K562 (cell line): ENCODE measurements at regions not wholly inside any gene's neighbourhood (a gene's known extent, or its start where the extent isn't known, plus 50 kb on each side); places are given as distances from the start of the nearest gene placed in this dataset.

Experiments used
- ATAC-seq: fragments of 200-7000 bp; cut with Tn5 transposase; 3 replicates; pipeline ENCODE4 v1.9.1; 2020; ENCODE audit warnings: moderate library complexity
- BruUV-seq: library from RNA; stranded (reverse); fragments of 400-500 nt; replicated peaks from 2 replicates; lab custom pipeline; 2021; lab: Mats Ljungman, UMichigan
- CTCF ChIA-PET: fragments of 300-600 bp; formaldehyde crosslinking; extraction: SDS; loops from one replicate; lab custom pipeline; 2021; ENCODE audit warnings: low intra/inter-chr PET ratio; lab: Yijun Ruan, JAX
- POLR2A ChIA-PET: fragments of 300-600, 350-650 bp; sonication (Branson Sonifier 250); formaldehyde crosslinking; extraction: SDS; loops from one replicate; lab custom pipeline; 2021; ENCODE audit warnings: antibody characterized with exemption, inconsistent platforms; lab: Yijun Ruan, JAX
- DNase-seq, 4 experiments: peaks; one replicate each; pipeline versions ENCODE4 v3.0.0 to v3.0.0-alpha.2; 2011 to 2018; ENCODE audit warnings: low spot score in 3 of 4, mixed read lengths in 3 of 4; ENCODE audit errors: extremely low read depth in 1 of 4
- FAIRE-seq: peaks from 2 replicates; lab custom pipeline; 2011; peaks lifted over from hg19 to GRCh38; lab: Jason Lieb, UNC
- H2AFZ ChIP-seq: 2 replicates; pipeline ENCODE4 v1.6.0; 2011; ENCODE audit warnings: low read depth, low read length, control low read depth, inconsistent platforms
- H3K27ac ChIP-seq: fragments of 200-600 bp; 3 replicates; pipeline ENCODE4 v1.8.0; 2011; ENCODE audit warnings: low read depth, mild to moderate bottlenecking, control low read depth, inconsistent platforms, low read length, moderate library complexity, mixed read lengths; ENCODE audit errors: extremely low read depth
- H3K27me3 ChIP-seq, 2 experiments: fragments of 300-600 bp in 1 of 2; 2 replicates in 1 of 2; 3 replicates in 1 of 2; pipeline versions ENCODE4 v1.6.0 to v1.8.0; 2011; ENCODE audit warnings: inconsistent platforms in 2 of 2, low read length in 2 of 2, mild to moderate bottlenecking in 1 of 2, mixed read lengths in 1 of 2, moderate library complexity in 1 of 2; ENCODE audit not compliant: control insufficient read depth in 2 of 2, insufficient read depth in 2 of 2
- H3K36me3 ChIP-seq: fragments of 300-600 bp; 3 replicates; pipeline ENCODE4 v1.8.0; 2011; ENCODE audit warnings: mild to moderate bottlenecking, low read length, inconsistent platforms; ENCODE audit not compliant: control insufficient read depth, insufficient read depth
- H3K4me1 ChIP-seq, 2 experiments: fragments of 200-600 bp in 1 of 2; replicated peaks in 1 of 2; 2 replicates in 1 of 2; 3 replicates in 1 of 2; pipeline versions ENCODE4 v1.5.1 to v1.8.0; 2011; ENCODE audit warnings: inconsistent platforms in 2 of 2, low read length in 2 of 2, mild to moderate bottlenecking in 1 of 2, mixed read lengths in 1 of 2, moderate library complexity in 1 of 2; ENCODE audit not compliant: control insufficient read depth in 2 of 2, insufficient read depth in 2 of 2
- H3K4me2 ChIP-seq: 2 replicates; pipeline ENCODE4 v1.6.1; 2011; ENCODE audit warnings: low read length, control low read depth, inconsistent platforms, mixed read lengths; ENCODE audit not compliant: insufficient read depth
- H3K4me3 ChIP-seq: fragments of 200-600 bp; sonication (generic), shearing (Covaris generic); 2 replicates; pipeline ENCODE4 v1.5.1; 2016; ENCODE audit warnings: control low read depth, inconsistent platforms
- H3K79me2 ChIP-seq: fragments of 200-600 bp; 3 replicates; pipeline ENCODE4 v1.8.0; 2011; ENCODE audit warnings: low read length, inconsistent platforms; ENCODE audit not compliant: control insufficient read depth, insufficient read depth
- H3K9ac ChIP-seq, 2 experiments: 2 replicates each; pipeline versions ENCODE4 v1.6.0 to v1.6.1; 2011; ENCODE audit warnings: low read depth in 2 of 2, low read length in 2 of 2, control low read depth in 1 of 2, inconsistent platforms in 1 of 2, mild to moderate bottlenecking in 1 of 2, mixed read lengths in 1 of 2; ENCODE audit not compliant: insufficient read depth in 1 of 2
- H3K9me1 ChIP-seq: one replicate; pipeline ENCODE4 v1.6.0; 2011; ENCODE audit warnings: inconsistent platforms, mild to moderate bottlenecking, low read length, moderate library complexity; ENCODE audit not compliant: control insufficient read depth, insufficient read depth
- H3K9me3 ChIP-seq: replicated peaks from 2 replicates; pipeline ENCODE4 v1.5.1; 2011; ENCODE audit warnings: low read depth, low read length, inconsistent platforms; ENCODE audit not compliant: control insufficient read depth, insufficient read depth
- H4K20me1 ChIP-seq: replicated peaks from 2 replicates; pipeline ENCODE4 v1.6.1; 2011; ENCODE audit warnings: low read length, inconsistent platforms, mixed read lengths; ENCODE audit not compliant: control insufficient read depth, insufficient read depth
- ATF7 ChIP-seq: fragments of 450-650 bp; IDR thresholded peaks from 2 replicates; pipeline ENCODE4 v1.7.1; 2014; ENCODE audit warnings: mild to moderate bottlenecking, moderate library complexity
- BHLHE40 ChIP-seq: IDR thresholded peaks from 2 replicates; pipeline ENCODE4 v1.6.1; 2011; ENCODE audit warnings: low read length, improper control_type of control experiment
- JUNB ChIP-seq: fragments of 450-650 bp; formaldehyde crosslinking; conservative IDR thresholded peaks from 2 replicates; pipeline ENCODE4 v1.4.0; 2020; ENCODE audit warnings: mild to moderate bottlenecking
- LEF1 ChIP-seq: fragments of 450-650 bp; IDR thresholded peaks from 2 replicates; pipeline ENCODE4 v1.6.1; 2016; ENCODE audit warnings: mild to moderate bottlenecking
- NBN ChIP-seq: fragments of 450-650 bp; IDR thresholded peaks from 2 replicates; pipeline ENCODE4 v1.6.1; 2016; ENCODE audit warnings: low read depth, mild to moderate bottlenecking
- PHF21A ChIP-seq: fragments of 450-650 bp; IDR thresholded peaks from 2 replicates; pipeline ENCODE4 v1.6.1; 2017; ENCODE audit warnings: low read depth, borderline replicate concordance
- PPARD ChIP-seq: fragments of 250-450 bp; sonication (Bioruptor Pico); IDR thresholded peaks from 2 replicates; pipeline ENCODE4 v1.8.0; 2022; ENCODE audit warnings: inconsistent platforms, mild to moderate bottlenecking, moderate library complexity
- SMAD4 ChIP-seq: fragments of 250-450 bp; sonication (Bioruptor Pico); conservative IDR thresholded peaks from 2 replicates; pipeline ENCODE4 v1.8.0; 2021; ENCODE audit warnings: inconsistent platforms, mild to moderate bottlenecking, moderate library complexity
- ZNF263 ChIP-seq: sonication (generic); formaldehyde crosslinking; IDR thresholded peaks from 2 replicates; pipeline ENCODE4 v1.8.0; 2022; ENCODE audit warnings: mild to moderate bottlenecking, missing genetic modification reagents, borderline replicate concordance
- ZNF778 ChIP-seq: fragments of 450-650 bp; formaldehyde crosslinking; IDR thresholded peaks from 2 replicates; pipeline ENCODE4 v1.4.0; 2020; ENCODE audit warnings: mild to moderate bottlenecking, moderate library complexity
- WGBS: fragments of 100-300 bp; shearing (Covaris generic); methylation state at CpG from one replicate; pipeline ENCODE4 v1.1.6; 2016; ENCODE audit warnings: low coverage, mixed read lengths; ENCODE audit not compliant: insufficient coverage; ENCODE audit errors: missing lambda C conversion rate; 5-methylcytosine and 5-hydroxymethylcytosine counted together
- in situ Hi-C: fragments of 300-500 bp; cut with MboI; formaldehyde crosslinking; loops from 4 replicates; pipeline ENCODE4 v1.15.0; 2018; ENCODE audit warnings: inconsistent platforms, mixed read lengths
- intact Hi-C: fragments of 100-400 bp; cut with micrococcal nuclease; formaldehyde crosslinking; loops from 2 replicates; pipeline ENCODE4 v1.14.2; 2022
- TF ChIP-seq, protein P1 (sequence below): sonication (generic); formaldehyde crosslinking; IDR thresholded peaks from 2 replicates; pipeline ENCODE4 v1.8.0; 2022; ENCODE audit warnings: missing genetic modification reagents, mild to moderate bottlenecking, moderate library complexity, borderline replicate concordance
- TF ChIP-seq, protein P2 (sequence below): sonication (generic); formaldehyde crosslinking; IDR thresholded peaks from 2 replicates; pipeline ENCODE4 v1.8.0; 2022; ENCODE audit warnings: mild to moderate bottlenecking, missing genetic modification reagents
- TF ChIP-seq, protein P3 (sequence below): fragments of 250-450 bp; sonication (Bioruptor Pico); IDR thresholded peaks from 2 replicates; pipeline ENCODE4 v1.4.0; 2020
- TF ChIP-seq, protein P4 (sequence below), 2 experiments: fragments of 200-800 bp in 1 of 2; sonication (Bioruptor generic) in 1 of 2; sonication (generic) in 1 of 2; formaldehyde crosslinking in 1 of 2; IDR thresholded peaks in 1 of 2; conservative IDR thresholded peaks in 1 of 2; 2 replicates each; pipeline versions ENCODE4 v1.5.0 to v1.6.1; 2016 to 2020; ENCODE audit warnings: missing compliant biosample characterization in 1 of 2, missing genetic modification characterization in 1 of 2, missing genetic modification reagents in 1 of 2

DNA sequence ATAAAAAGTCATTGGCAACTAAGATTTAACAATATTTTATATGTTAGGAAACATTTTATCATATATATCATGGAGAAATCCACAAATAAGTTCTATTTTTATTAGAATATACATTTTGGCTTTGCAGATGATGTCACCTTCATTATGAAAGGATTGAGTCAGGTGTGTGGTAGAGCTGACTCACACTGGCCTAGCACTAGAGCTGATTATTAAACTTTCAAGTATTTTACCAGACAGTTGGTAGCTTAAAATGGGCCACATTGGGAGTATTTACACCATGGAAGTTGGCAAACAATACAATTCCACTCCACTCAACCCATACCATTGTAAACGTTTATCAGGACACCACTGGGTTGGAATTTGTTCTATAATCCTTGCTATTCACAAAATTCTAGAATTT lies 1036.6 kb downstream of the TRHDE start (continued):
- TF ChIP-seq, protein P1, sequence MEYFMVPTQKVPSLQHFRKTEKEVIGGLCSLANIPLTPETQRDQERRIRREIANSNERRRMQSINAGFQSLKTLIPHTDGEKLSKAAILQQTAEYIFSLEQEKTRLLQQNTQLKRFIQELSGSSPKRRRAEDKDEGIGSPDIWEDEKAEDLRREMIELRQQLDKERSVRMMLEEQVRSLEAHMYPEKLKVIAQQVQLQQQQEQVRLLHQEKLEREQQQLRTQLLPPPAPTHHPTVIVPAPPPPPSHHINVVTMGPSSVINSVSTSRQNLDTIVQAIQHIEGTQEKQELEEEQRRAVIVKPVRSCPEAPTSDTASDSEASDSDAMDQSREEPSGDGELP (CRISPR knock-in tag), result no peak

DNA sequence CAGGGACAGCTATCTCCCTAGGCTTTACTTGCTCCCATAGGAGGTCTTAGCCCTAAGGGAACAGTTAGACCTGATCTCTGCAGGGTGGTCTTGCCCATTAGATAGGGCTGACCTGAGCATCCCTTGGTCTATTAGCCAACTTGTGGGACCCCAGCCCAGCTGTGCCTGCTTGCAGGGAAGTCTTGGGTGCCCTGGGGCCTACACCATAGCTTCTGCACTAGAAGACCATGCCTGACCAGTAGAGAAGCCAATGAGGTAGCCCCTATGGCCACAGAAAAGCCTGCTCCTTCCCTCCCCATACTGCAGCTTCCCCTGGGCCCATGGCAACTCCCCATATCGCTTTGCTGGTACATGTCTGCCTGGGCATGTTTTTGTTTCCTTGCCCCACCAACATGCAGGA lies 1049.1 kb downstream of the TRHDE start:
- H4K20me1 ChIP-seq, result no peaks in the 10 kb centered on the region
- ChIA-PET CTCF (no interaction called here), POLR2A (no interaction called here)
- H3K36me3 ChIP-seq, result no peaks in the 10 kb centered on the region
- ATAC-seq, result no peak
- no peak for FAIRE-seq
- no peaks in the 10 kb centered on the region for H3K4me1 ChIP-seq
- H3K9me1 ChIP-seq, result no peaks in the 10 kb centered on the region
- 0% methylated on average over 1 of the region's 1 CpG for WGBS
- in situ Hi-C loops, result no loop called here
- H3K27me3 ChIP-seq, result no peaks in the 10 kb centered on the region
- no peak overlapping the region for H3K27ac ChIP-seq
- H3K9ac ChIP-seq, result no peak overlapping the region
- H3K4me2 ChIP-seq, result no peak overlapping the region
- BruUV-seq, result no TSS peak
- no peak overlapping the region for H3K4me3 ChIP-seq
- no peaks in the 10 kb centered on the region for H3K9me3 ChIP-seq
- DNase-seq, result no peak
- intact Hi-C loops, result no loop called here
- H2AFZ ChIP-seq, result no peak overlapping the region
- H3K79me2 ChIP-seq, result no peaks in the 10 kb centered on the region
- TF ChIP-seq, protein P2, sequence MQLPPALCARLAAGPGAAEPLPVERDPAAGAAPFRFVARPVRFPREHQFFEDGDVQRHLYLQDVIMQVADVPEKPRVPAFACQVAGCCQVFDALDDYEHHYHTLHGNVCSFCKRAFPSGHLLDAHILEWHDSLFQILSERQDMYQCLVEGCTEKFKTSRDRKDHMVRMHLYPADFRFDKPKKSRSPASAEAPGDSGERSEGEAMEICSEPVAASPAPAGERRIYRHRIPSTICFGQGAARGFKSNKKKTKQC (CRISPR knock-in tag), result no peak
- no peak for TF ChIP-seq LEF1
- TF ChIP-seq ZNF263, result no peak
- no peak for TF ChIP-seq ATF7
- TF ChIP-seq JUNB (CRISPR knock-in tag), result no peak
- TF ChIP-seq NBN, result no peak
- no peak for TF ChIP-seq PHF21A
- no peak for TF ChIP-seq ZNF778
- TF ChIP-seq BHLHE40, result no peak
- TF ChIP-seq PPARD (CRISPR knock-in tag), result no peak
- TF ChIP-seq, protein P3, sequence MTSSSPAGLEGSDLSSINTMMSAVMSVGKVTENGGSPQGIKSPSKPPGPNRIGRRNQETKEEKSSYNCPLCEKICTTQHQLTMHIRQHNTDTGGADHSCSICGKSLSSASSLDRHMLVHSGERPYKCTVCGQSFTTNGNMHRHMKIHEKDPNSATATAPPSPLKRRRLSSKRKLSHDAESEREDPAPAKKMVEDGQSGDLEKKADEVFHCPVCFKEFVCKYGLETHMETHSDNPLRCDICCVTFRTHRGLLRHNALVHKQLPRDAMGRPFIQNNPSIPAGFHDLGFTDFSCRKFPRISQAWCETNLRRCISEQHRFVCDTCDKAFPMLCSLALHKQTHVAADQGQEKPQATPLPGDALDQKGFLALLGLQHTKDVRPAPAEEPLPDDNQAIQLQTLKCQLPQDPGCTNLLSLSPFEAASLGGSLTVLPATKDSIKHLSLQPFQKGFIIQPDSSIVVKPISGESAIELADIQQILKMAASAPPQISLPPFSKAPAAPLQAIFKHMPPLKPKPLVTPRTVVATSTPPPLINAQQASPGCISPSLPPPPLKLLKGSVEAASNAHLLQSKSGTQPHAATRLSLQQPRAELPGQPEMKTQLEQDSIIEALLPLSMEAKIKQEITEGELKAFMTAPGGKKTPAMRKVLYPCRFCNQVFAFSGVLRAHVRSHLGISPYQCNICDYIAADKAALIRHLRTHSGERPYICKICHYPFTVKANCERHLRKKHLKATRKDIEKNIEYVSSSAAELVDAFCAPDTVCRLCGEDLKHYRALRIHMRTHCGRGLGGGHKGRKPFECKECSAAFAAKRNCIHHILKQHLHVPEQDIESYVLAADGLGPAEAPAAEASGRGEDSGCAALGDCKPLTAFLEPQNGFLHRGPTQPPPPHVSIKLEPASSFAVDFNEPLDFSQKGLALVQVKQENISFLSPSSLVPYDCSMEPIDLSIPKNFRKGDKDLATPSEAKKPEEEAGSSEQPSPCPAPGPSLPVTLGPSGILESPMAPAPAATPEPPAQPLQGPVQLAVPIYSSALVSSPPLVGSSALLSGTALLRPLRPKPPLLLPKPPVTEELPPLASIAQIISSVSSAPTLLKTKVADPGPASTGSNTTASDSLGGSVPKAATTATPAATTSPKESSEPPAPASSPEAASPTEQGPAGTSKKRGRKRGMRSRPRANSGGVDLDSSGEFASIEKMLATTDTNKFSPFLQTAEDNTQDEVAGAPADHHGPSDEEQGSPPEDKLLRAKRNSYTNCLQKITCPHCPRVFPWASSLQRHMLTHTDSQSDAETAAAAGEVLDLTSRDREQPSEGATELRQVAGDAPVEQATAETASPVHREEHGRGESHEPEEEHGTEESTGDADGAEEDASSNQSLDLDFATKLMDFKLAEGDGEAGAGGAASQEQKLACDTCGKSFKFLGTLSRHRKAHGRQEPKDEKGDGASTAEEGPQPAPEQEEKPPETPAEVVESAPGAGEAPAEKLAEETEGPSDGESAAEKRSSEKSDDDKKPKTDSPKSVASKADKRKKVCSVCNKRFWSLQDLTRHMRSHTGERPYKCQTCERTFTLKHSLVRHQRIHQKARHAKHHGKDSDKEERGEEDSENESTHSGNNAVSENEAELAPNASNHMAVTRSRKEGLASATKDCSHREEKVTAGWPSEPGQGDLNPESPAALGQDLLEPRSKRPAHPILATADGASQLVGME, result no peak
- no peak for TF ChIP-seq SMAD4 (CRISPR knock-in tag)
- TF ChIP-seq, protein P4, sequence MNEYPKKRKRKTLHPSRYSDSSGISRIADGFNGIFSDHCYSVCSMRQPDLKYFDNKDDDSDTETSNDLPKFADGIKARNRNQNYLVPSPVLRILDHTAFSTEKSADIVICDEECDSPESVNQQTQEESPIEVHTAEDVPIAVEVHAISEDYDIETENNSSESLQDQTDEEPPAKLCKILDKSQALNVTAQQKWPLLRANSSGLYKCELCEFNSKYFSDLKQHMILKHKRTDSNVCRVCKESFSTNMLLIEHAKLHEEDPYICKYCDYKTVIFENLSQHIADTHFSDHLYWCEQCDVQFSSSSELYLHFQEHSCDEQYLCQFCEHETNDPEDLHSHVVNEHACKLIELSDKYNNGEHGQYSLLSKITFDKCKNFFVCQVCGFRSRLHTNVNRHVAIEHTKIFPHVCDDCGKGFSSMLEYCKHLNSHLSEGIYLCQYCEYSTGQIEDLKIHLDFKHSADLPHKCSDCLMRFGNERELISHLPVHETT (CRISPR knock-in tag; conservative IDR thresholded peaks at IDR 0.05 in 1 of 2, IDR thresholded peaks at IDR 0.05 in 1 of 2), result no peak
